Esophagus muscularis mucosa (tissue), 4 donors: ENCODE measurements at regions not wholly inside any gene's neighbourhood (a gene's known extent, or its start where the extent isn't known, plus 50 kb on each side); places are given as distances from the start of the nearest gene placed in this dataset.

Experiments used
- DNase-seq: peaks from one replicate; pipeline ENCODE4 v3.0.0-alpha.2; 2017; ENCODE audit errors: extremely low spot score
- H3K27ac ChIP-seq, 4 donors: fragments of 200-600 bp; sonication (generic); replicated peaks in 1 of 4; 1 replicate in 3 of 4; 2 replicates in 1 of 4; pipeline ENCODE4 v1.5.1; 2016 to 2019; ENCODE audit warnings: mild to moderate bottlenecking in 1 of 4
- H3K27me3 ChIP-seq, 4 donors: fragments of 200-600 bp; sonication (generic); one replicate each; pipeline versions ENCODE4 v1.5.1 to v1.6.0; 2016 to 2019
- H3K36me3 ChIP-seq, 4 donors: fragments of 200-600 bp; sonication (generic); one replicate each; pipeline ENCODE4 v1.5.1; 2016 to 2019
- H3K4me1 ChIP-seq, 4 donors: fragments of 200-600 bp; sonication (generic); one replicate each; pipeline ENCODE4 v1.5.1; 2016 to 2019
- H3K4me3 ChIP-seq, 4 donors: fragments of 200-600 bp; sonication (generic); 1 replicate in 2 of 4; 2 replicates in 2 of 4; pipeline ENCODE4 v1.5.1; 2016 to 2019; ENCODE audit warnings: mild to moderate bottlenecking in 4 of 4, moderate library complexity in 1 of 4
- H3K9me3 ChIP-seq, 4 donors: fragments of 200-600 bp; sonication (generic); 1 replicate in 3 of 4; 2 replicates in 1 of 4; pipeline ENCODE4 v1.5.1; 2016 to 2019
- EP300 ChIP-seq: sonication (generic); formaldehyde crosslinking; IDR thresholded peaks from one replicate; pipeline ENCODE4 v1.6.1; 2017; ENCODE audit warnings: antibody characterized with exemption
- POLR2A ChIP-seq: fragments of 450-650 bp; IDR thresholded peaks from one replicate; pipeline ENCODE4 v1.6.1; 2017; ENCODE audit warnings: antibody characterized with exemption, moderate library complexity, mild to moderate bottlenecking, low read depth
- POLR2AphosphoS5 ChIP-seq, 2 donors: sonication (generic); formaldehyde crosslinking; IDR thresholded peaks; one replicate each; pipeline ENCODE4 v1.6.1; 2017; ENCODE audit warnings: antibody characterized with exemption in 2 of 2
- WGBS: methylation state at CpG from one replicate; pipeline ENCODE4 v1.1.5; 2018; 5-methylcytosine and 5-hydroxymethylcytosine counted together
- intact Hi-C: fragments of 100-400 bp; cut with DNase I; formaldehyde crosslinking; loops from one replicate; pipeline ENCODE4 v1.15.1; 2023
- TF ChIP-seq, protein P1 (sequence below), 3 experiments: fragments of 200-600 bp in 2 of 3; fragments of 450-650 bp in 1 of 3; sonication (generic) in 2 of 3; IDR thresholded peaks; one replicate each; pipeline ENCODE4 v1.5.1; 2017 to 2019; ENCODE audit warnings: antibody characterized with exemption in 3 of 3, mild to moderate bottlenecking in 2 of 3, moderate library complexity in 1 of 3

DNA sequence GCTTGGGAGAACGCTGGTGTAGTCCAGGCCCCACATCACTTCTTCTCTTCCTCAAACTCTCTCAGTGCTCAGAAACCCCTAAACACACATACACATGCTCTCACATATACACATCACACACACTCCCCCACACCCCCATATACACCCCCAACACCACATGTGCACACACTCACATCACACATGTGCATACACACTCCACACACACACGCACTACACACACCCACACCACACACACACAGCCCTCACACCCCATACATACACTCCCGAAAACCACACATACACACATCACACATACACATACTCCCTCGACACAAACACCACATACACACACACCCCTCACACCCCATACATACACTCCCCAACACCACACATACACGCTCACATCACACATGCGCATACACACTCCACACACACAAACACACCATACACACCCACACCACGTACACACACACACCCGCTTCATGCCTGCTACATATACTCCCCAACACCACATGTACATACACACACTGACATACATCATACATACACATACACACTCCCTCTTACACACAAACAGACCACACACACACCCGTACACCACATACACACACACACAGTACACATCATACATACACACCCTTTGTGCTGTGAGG is 110.3 kb upstream of the TMEM170B start:
- TF ChIP-seq EP300 (no peak), POLR2A (no peak), POLR2AphosphoS5 (IDR thresholded peaks at IDR 0.05) (no peak)
- TF ChIP-seq, protein P1, sequence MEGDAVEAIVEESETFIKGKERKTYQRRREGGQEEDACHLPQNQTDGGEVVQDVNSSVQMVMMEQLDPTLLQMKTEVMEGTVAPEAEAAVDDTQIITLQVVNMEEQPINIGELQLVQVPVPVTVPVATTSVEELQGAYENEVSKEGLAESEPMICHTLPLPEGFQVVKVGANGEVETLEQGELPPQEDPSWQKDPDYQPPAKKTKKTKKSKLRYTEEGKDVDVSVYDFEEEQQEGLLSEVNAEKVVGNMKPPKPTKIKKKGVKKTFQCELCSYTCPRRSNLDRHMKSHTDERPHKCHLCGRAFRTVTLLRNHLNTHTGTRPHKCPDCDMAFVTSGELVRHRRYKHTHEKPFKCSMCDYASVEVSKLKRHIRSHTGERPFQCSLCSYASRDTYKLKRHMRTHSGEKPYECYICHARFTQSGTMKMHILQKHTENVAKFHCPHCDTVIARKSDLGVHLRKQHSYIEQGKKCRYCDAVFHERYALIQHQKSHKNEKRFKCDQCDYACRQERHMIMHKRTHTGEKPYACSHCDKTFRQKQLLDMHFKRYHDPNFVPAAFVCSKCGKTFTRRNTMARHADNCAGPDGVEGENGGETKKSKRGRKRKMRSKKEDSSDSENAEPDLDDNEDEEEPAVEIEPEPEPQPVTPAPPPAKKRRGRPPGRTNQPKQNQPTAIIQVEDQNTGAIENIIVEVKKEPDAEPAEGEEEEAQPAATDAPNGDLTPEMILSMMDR (IDR thresholded peaks at IDR 0.05) = no peak
- no peaks in the 10 kb centered on the region for H3K9me3 ChIP-seq
- DNase-seq = peak; percentile 78
- no peaks in the 10 kb centered on the region for H3K27me3 ChIP-seq
- peak overlapping the region in 1 of 4 donors; percentile 39 for H3K27ac ChIP-seq
- intact Hi-C loops = no loop called here
- no peak overlapping the region for H3K4me3 ChIP-seq
- H3K4me1 ChIP-seq = peaks cover 34 to 64% (median 37%) of the 10 kb centered on the region in 4 donors
- WGBS = 98% methylated on average over 8 of the region's 9 CpGs
- no peaks in the 10 kb centered on the region for H3K36me3 ChIP-seq

DNA sequence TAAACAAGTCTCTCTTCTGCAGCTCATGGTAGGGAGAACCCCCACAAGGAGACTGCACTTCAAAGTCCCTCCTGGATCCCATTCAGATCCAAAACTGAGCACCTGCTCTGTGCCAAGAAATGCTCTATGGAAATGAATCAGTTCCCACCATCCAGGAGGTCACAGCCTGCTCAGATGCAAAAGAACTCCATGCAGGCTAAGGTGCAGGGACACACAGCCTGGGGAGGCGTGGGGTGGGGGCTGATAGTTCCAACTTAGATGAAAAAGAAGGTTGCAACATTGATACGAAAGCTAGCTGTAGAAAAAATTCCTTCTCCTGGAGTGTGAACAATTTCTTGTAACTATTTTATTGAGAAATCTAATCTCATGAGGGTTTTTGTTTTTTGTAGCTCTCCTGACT is 111.0 kb upstream of the TMEM170B start:
- Histone ChIP-seq H3K27me3 (no peaks in the 10 kb centered on the region), H3K36me3 (no peaks in the 10 kb centered on the region), H3K27ac (no peak overlapping the region), H3K9me3 (no peaks in the 10 kb centered on the region), H3K4me1 (peaks cover 34 to 60% (median 37%) of the 10 kb centered on the region in 4 donors), H3K4me3 (no peak overlapping the region)
- 79% methylated on average over 2 of the region's 2 CpGs for WGBS
- intact Hi-C loops = no loop called here
- DNase-seq = peak; percentile 68
- TF ChIP-seq EP300 (no peak), POLR2AphosphoS5 (IDR thresholded peaks at IDR 0.05) (no peak), POLR2A (no peak)
- TF ChIP-seq, protein P1 (IDR thresholded peaks at IDR 0.05) = no peak

DNA sequence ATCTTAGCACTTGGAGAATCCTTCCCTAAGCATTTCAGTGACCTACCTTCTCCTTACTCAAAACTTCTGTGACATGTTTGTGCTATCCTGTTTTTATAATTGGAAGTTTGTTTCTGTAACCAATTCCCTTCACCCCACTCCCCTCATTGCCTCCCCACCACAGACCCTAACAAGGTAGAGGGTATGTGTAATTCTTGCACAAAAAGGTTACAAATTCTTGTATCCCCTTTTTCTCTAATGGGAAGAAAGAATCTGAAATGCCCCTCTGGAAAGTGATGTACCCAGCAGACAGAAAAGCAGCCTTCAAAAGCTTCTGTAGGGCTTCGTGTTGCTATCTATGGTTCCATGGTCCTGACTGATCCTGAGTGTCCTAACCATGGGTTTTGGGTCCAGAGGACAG is 111.7 kb upstream of the TMEM170B start:
- Histone ChIP-seq H3K4me3 (no peak overlapping the region), H3K27ac (no peak overlapping the region), H3K9me3 (no peaks in the 10 kb centered on the region), H3K36me3 (no peaks in the 10 kb centered on the region), H3K4me1 (peaks cover 34 to 60% (median 37%) of the 10 kb centered on the region in 4 donors), H3K27me3 (no peaks in the 10 kb centered on the region)
- TF ChIP-seq POLR2A (no peak), EP300 (no peak), POLR2AphosphoS5 (IDR thresholded peaks at IDR 0.05) (no peak)
- TF ChIP-seq, protein P1 (IDR thresholded peaks at IDR 0.05) = no peak
- intact Hi-C loops = no loop called here
- WGBS = 93% methylated on average over 1 of the region's 1 CpG
- DNase-seq = peak; percentile 7

DNA sequence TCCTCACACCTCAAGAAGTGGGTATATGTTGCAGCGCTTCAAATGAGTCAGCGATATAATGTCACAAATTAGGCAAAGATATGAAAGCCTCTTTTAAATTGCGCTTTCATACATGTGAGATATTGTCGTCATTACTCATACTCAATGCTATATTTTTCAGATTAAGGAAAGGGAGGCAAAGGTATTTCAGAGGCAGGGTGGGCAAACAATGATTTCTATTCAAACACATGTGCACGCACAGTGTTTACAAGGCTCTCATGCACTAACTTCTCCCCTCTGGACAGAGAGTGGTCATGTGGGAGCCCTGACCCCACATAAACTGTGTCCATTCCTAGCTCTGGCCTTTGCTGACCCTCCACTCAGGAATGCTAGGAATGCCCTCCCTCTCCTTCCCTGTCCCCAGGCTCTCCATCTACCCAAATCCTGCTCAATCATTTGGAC is 112.1 kb upstream of the TMEM170B start:
- DNase-seq = peak; percentile 39
- intact Hi-C loops = no loop called here
- no peaks in the 10 kb centered on the region for H3K36me3 ChIP-seq
- no peak overlapping the region for H3K4me3 ChIP-seq
- no peaks in the 10 kb centered on the region for H3K27me3 ChIP-seq
- no peaks in the 10 kb centered on the region for H3K9me3 ChIP-seq
- H3K27ac ChIP-seq = no peak overlapping the region
- WGBS = 96% methylated on average over 5 of the region's 5 CpGs
- H3K4me1 ChIP-seq = peaks cover 34 to 59% (median 37%) of the 10 kb centered on the region in 4 donors
- no peak for TF ChIP-seq POLR2A
- no peak for TF ChIP-seq POLR2AphosphoS5 (IDR thresholded peaks at IDR 0.05)
- no peak for TF ChIP-seq EP300
- TF ChIP-seq, protein P1 (IDR thresholded peaks at IDR 0.05) = no peak
